ENCODE measurements at regions not wholly inside any gene's neighbourhood (a gene's known extent, or its start where the extent isn't known, plus 50 kb on each side); places are given as distances from the start of the nearest gene placed in this dataset.

GRCh38 chr17:72385475-72385874 lies 264.7 kb downstream of the SOX9 start:
- TF ChIP-seq GLIS3 (CRISPR knock-in tag; IDR thresholded peaks at IDR 0.05): no peak
- TF ChIP-seq ISL1 (CRISPR knock-in tag; IDR thresholded peaks at IDR 0.05): no peak
- TF ChIP-seq ZC3H10 (CRISPR knock-in tag; IDR thresholded peaks at IDR 0.05): no peak
- TF ChIP-seq PATZ1 (CRISPR knock-in tag; IDR thresholded peaks at IDR 0.05; ENCODE audit: borderline replicate concordance): no peak
- TF ChIP-seq, protein P1, sequence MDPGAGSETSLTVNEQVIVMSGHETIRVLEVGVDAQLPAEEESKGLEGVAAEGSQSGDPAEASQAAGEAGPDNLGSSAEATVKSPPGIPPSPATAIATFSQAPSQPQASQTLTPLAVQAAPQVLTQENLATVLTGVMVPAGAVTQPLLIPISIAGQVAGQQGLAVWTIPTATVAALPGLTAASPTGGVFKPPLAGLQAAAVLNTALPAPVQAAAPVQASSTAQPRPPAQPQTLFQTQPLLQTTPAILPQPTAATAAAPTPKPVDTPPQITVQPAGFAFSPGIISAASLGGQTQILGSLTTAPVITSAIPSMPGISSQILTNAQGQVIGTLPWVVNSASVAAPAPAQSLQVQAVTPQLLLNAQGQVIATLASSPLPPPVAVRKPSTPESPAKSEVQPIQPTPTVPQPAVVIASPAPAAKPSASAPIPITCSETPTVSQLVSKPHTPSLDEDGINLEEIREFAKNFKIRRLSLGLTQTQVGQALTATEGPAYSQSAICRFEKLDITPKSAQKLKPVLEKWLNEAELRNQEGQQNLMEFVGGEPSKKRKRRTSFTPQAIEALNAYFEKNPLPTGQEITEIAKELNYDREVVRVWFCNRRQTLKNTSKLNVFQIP (CRISPR knock-in tag; IDR thresholded peaks at IDR 0.05; ENCODE audit: borderline replicate concordance, low read depth): no peak
- no peak for TF ChIP-seq CREB5 (CRISPR knock-in tag; IDR thresholded peaks at IDR 0.05; ENCODE audit: low read depth)
- TF ChIP-seq ESRRG (CRISPR knock-in tag; IDR thresholded peaks at IDR 0.05): no peak
- TF ChIP-seq, protein P2, sequence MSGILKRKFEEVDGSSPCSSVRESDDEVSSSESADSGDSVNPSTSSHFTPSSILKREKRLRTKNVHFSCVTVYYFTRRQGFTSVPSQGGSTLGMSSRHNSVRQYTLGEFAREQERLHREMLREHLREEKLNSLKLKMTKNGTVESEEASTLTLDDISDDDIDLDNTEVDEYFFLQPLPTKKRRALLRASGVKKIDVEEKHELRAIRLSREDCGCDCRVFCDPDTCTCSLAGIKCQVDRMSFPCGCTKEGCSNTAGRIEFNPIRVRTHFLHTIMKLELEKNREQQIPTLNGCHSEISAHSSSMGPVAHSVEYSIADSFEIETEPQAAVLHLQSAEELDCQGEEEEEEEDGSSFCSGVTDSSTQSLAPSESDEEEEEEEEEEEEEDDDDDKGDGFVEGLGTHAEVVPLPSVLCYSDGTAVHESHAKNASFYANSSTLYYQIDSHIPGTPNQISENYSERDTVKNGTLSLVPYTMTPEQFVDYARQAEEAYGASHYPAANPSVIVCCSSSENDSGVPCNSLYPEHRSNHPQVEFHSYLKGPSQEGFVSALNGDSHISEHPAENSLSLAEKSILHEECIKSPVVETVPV (CRISPR knock-in tag; IDR thresholded peaks at IDR 0.05): no peak
- TF ChIP-seq PPARA (CRISPR knock-in tag; IDR thresholded peaks at IDR 0.05; ENCODE audit: borderline replicate concordance): no peak
- no peak for TF ChIP-seq ZFP30 (CRISPR knock-in tag; IDR thresholded peaks at IDR 0.05)
- TF ChIP-seq RARB (CRISPR knock-in tag; IDR thresholded peaks at IDR 0.05): no peak
- no peak for TF ChIP-seq ZNF565 (CRISPR knock-in tag; conservative IDR thresholded peaks at IDR 0.05; ENCODE audit: low read depth)
- no peak for TF ChIP-seq SNAI2 (CRISPR knock-in tag; IDR thresholded peaks at IDR 0.05)
- TF ChIP-seq TOX (CRISPR knock-in tag; IDR thresholded peaks at IDR 0.05; ENCODE audit: borderline replicate concordance): no peak
- no peak for TF ChIP-seq ZFP3 (CRISPR knock-in tag; IDR thresholded peaks at IDR 0.05)
- TF ChIP-seq OSR1 (CRISPR knock-in tag; IDR thresholded peaks at IDR 0.05): no peak
- TF ChIP-seq ARNTL (CRISPR knock-in tag; IDR thresholded peaks at IDR 0.05; ENCODE audit: borderline replicate concordance, low read depth): no peak
- no peak for TF ChIP-seq ZNF8 (CRISPR knock-in tag; IDR thresholded peaks at IDR 0.05)
- TF ChIP-seq CSDC2 (CRISPR knock-in tag; IDR thresholded peaks at IDR 0.05): no peak
- no peak for ATAC-seq

DNA sequence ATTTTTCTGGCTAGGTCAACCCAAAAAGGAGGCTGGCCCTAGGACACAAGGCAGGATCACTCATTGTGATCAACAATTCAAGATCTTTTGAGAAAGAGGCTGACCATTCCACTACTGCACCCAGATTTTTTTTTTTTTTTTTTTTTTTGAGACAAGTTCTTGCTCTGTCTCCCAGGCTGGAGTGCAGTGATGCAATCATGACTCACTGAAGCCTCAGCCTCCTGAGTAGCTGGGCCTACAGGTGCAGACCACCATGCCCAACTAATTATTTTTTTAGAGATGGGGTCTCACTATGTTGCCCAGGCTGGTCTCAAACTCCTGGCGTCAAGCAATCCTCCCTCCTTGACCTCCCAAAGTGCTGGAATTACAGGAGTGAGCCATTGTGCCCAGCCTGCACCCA lies 265.4 kb downstream of the SOX9 start:
- ATAC-seq: peak; percentile 7; the same call in 2 of the 3 replicates

DNA sequence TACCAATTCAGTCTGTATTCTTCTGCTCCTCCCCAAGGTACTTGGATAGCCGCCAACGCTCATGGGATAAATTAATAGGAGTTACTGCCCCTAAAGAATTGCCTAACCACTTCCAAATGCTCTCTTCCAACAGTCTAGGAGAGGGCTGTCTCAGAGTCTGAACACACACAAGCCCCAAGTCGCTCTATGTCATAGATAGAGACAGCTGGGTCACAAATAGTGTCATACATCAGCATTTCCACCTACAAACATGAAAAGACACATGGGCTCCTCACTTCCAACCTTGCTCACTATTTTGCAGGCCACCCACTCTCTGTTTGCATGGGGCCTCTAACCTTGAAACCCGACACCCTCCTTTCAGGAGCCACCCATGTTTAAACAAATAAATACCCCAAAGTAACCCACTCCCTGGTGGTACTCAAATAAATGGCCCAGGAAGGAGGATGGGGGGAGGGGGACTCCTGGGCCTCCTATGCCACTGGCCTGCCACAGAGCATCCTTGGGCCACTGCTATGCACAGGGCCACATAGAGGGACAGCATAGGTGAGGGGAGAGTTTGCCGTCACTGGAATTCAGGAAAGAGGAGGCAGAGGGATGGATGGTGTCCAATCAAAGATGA lies 265.9 kb downstream of the SOX9 start:
- TF ChIP-seq OSR1 (CRISPR knock-in tag; IDR thresholded peaks at IDR 0.05) (no peak), ZNF70 (CRISPR knock-in tag; IDR thresholded peaks at IDR 0.05) (no peak), ESRRG (CRISPR knock-in tag; IDR thresholded peaks at IDR 0.05) (no peak), ISL1 (CRISPR knock-in tag; IDR thresholded peaks at IDR 0.05) (no peak), TSHZ2 (CRISPR knock-in tag; IDR thresholded peaks at IDR 0.05) (no peak), ARNTL (CRISPR knock-in tag; IDR thresholded peaks at IDR 0.05; ENCODE audit: borderline replicate concordance, low read depth) (no peak), ZFP3 (CRISPR knock-in tag; IDR thresholded peaks at IDR 0.05) (no peak), ZNF565 (CRISPR knock-in tag; conservative IDR thresholded peaks at IDR 0.05; ENCODE audit: low read depth) (no peak), TCF4 (CRISPR knock-in tag; IDR thresholded peaks at IDR 0.05; ENCODE audit: borderline replicate concordance) (no peak), CSDC2 (CRISPR knock-in tag; IDR thresholded peaks at IDR 0.05) (no peak), RARB (CRISPR knock-in tag; IDR thresholded peaks at IDR 0.05) (no peak), BACH2 (CRISPR knock-in tag; IDR thresholded peaks at IDR 0.05; ENCODE audit: borderline replicate concordance) (no peak), ZFP30 (CRISPR knock-in tag; IDR thresholded peaks at IDR 0.05) (no peak)
- ATAC-seq: peak; percentile 32
